IMR-90 (cell line): ENCODE measurements at regions not wholly inside any gene's neighbourhood (a gene's known extent, or its start where the extent isn't known, plus 50 kb on each side); places are given as distances from the start of the nearest gene placed in this dataset.

ENCODE experiments used
- ATAC-seq: fragments of 200-7000 bp; cut with Tn5 transposase; 2 replicates; pipeline ENCODE4 v1.9.1; 2020; ENCODE audit warnings: low read depth, mild to moderate bottlenecking, moderate library complexity
- BruUV-seq: library from RNA; stranded (reverse); fragments of 400-500 nt; replicated peaks from 2 replicates; lab custom pipeline; 2021; lab: Mats Ljungman, UMichigan
- CTCF ChIA-PET: fragments of 300-600 bp; formaldehyde crosslinking; extraction: SDS; loops from one replicate; lab custom pipeline; 2021; ENCODE audit warnings: antibody characterized with exemption; lab: Yijun Ruan, JAX
- POLR2A ChIA-PET: fragments of 300-600 bp; sonication (Branson Sonifier 250); formaldehyde crosslinking; loops from one replicate; lab custom pipeline; 2022; ENCODE audit warnings: antibody characterized with exemption; ENCODE audit not compliant: unreplicated experiment; lab: Charles Lee
- DNase-seq: peaks from one replicate; pipeline ENCODE4 v3.0.0; 2013
- H2AFZ ChIP-seq: replicated peaks from 2 replicates; pipeline ENCODE3; 2013; ENCODE audit warnings: low read length, mild to moderate bottlenecking; ENCODE audit not compliant: poor library complexity
- H2AK5ac ChIP-seq: 2 replicates; pipeline ENCODE4 v1.6.1; 2013; ENCODE audit warnings: low read depth, low read length, inconsistent platforms
- H2AK9ac ChIP-seq: replicated peaks from 2 replicates; pipeline ENCODE3; 2013; ENCODE audit warnings: mild to moderate bottlenecking, low read depth, low read length, moderate library complexity; ENCODE audit not compliant: poor library complexity
- H2BK120ac ChIP-seq: 2 replicates; pipeline ENCODE4 v1.6.1; 2013; ENCODE audit warnings: low read depth, low read length, inconsistent platforms
- H2BK15ac ChIP-seq: 3 replicates; pipeline ENCODE4 v1.6.1; 2013; ENCODE audit warnings: low read depth, low read length, inconsistent platforms
- H2BK20ac ChIP-seq: 2 replicates; pipeline ENCODE4 v1.6.1; 2013; ENCODE audit warnings: low read depth, mild to moderate bottlenecking, inconsistent platforms, low read length, moderate library complexity
- H2BK5ac ChIP-seq: 2 replicates; pipeline ENCODE4 v1.6.1; 2013; ENCODE audit warnings: mild to moderate bottlenecking, low read depth, low read length, inconsistent platforms; ENCODE audit not compliant: poor library complexity, severe bottlenecking
- H3K14ac ChIP-seq: replicated peaks from 2 replicates; pipeline ENCODE4 v1.6.1; 2013; ENCODE audit warnings: low read depth, low read length, inconsistent platforms
- H3K18ac ChIP-seq: 2 replicates; pipeline ENCODE4 v1.6.1; 2013; ENCODE audit warnings: low read depth, low read length, control low read depth
- H3K23ac ChIP-seq: 2 replicates; pipeline ENCODE4 v1.6.1; 2013; ENCODE audit warnings: low read depth, low read length, inconsistent platforms
- H3K27ac ChIP-seq: 2 replicates; pipeline ENCODE4 v1.5.1; 2013; ENCODE audit warnings: mild to moderate bottlenecking, control low read depth, low read length; ENCODE audit not compliant: insufficient read depth
- H3K27me3 ChIP-seq: 2 replicates; pipeline ENCODE4 v1.6.1; 2013; ENCODE audit warnings: low read length; ENCODE audit not compliant: control insufficient read depth, insufficient read depth
- H3K36me3 ChIP-seq: 2 replicates; pipeline ENCODE4 v1.6.1; 2013; ENCODE audit warnings: low read length, mixed read lengths; ENCODE audit not compliant: control insufficient read depth, insufficient read depth
- H3K4ac ChIP-seq: 2 replicates; pipeline ENCODE4 v1.6.1; 2013; ENCODE audit warnings: low read depth, low read length, inconsistent platforms
- H3K4me1 ChIP-seq: 2 replicates; pipeline ENCODE4 v1.6.1; 2013; ENCODE audit warnings: low read length, mixed read lengths; ENCODE audit not compliant: control insufficient read depth, insufficient read depth
- H3K4me2 ChIP-seq: 2 replicates; pipeline ENCODE4 v1.6.1; 2013; ENCODE audit warnings: low read depth, mild to moderate bottlenecking, control low read depth, low read length, moderate library complexity
- H3K4me3 ChIP-seq: 2 replicates; pipeline ENCODE4 v1.5.1; 2013; ENCODE audit warnings: low read depth, mild to moderate bottlenecking, control low read depth, low read length, moderate library complexity; ENCODE audit not compliant: insufficient read depth
- H3K56ac ChIP-seq: 2 replicates; pipeline ENCODE4 v1.6.1; 2013; ENCODE audit warnings: low read length, inconsistent platforms; ENCODE audit not compliant: insufficient read depth; ENCODE audit errors: extremely low read depth
- H3K79me1 ChIP-seq, 2 experiments: 2 replicates each; pipeline ENCODE4 v1.6.1; 2013; ENCODE audit warnings: low read length in 2 of 2, inconsistent platforms in 1 of 2, low read depth in 1 of 2
- H3K9ac ChIP-seq: 2 replicates; pipeline ENCODE4 v1.6.1; 2013; ENCODE audit warnings: low read depth, low read length, control low read depth
- H3K9me1 ChIP-seq: 2 replicates; pipeline ENCODE4 v1.6.1; 2013; ENCODE audit warnings: low read length, inconsistent platforms; ENCODE audit not compliant: insufficient read depth
- H3K9me3 ChIP-seq: 2 replicates; pipeline ENCODE4 v1.6.1; 2013; ENCODE audit warnings: low read length; ENCODE audit not compliant: control insufficient read depth, insufficient read depth
- H4K20me1 ChIP-seq: 2 replicates; pipeline ENCODE4 v1.6.1; 2013; ENCODE audit warnings: low read length, inconsistent platforms; ENCODE audit not compliant: insufficient read depth
- H4K5ac ChIP-seq: 2 replicates; pipeline ENCODE4 v1.6.1; 2013; ENCODE audit warnings: mild to moderate bottlenecking, low read depth, low read length, control low read depth
- H4K8ac ChIP-seq, 2 experiments: 2 replicates each; pipeline ENCODE4 v1.6.1; 2013; ENCODE audit warnings: low read depth in 2 of 2, low read length in 2 of 2, control low read depth in 1 of 2, inconsistent platforms in 1 of 2
- H4K91ac ChIP-seq: 2 replicates; pipeline ENCODE4 v1.6.1; 2013; ENCODE audit warnings: low read depth, low read length, inconsistent platforms; ENCODE audit not compliant: insufficient read depth
- CTCF ChIP-seq: conservative IDR thresholded peaks from 2 replicates; pipeline ENCODE4 v1.5.1; 2012; ENCODE audit warnings: mild to moderate bottlenecking, low read depth, low read length, improper control_type of control experiment
- USF2 ChIP-seq: fragments of 150-350 bp; IDR thresholded peaks from 2 replicates; pipeline ENCODE4 v1.6.1; 2017; ENCODE audit warnings: mild to moderate bottlenecking, antibody characterized with exemption, low read length, low read depth
- WGBS, 2 experiments: methylation state at CpG; one replicate each; pipeline versions ENCODE4 v1.1.5 to v1.1.7; 2013; ENCODE audit warnings: missing lambda C conversion rate in 2 of 2; ENCODE audit not compliant: insufficient read length in 1 of 2; ENCODE audit errors: extremely low coverage in 2 of 2; 5-methylcytosine and 5-hydroxymethylcytosine counted together
- dilution Hi-C: fragments of 300-500 bp; cut with HindIII; formaldehyde crosslinking; loops from one replicate; pipeline ENCODE4 v1.14.3; 2018; ENCODE audit warnings: low sequenced_read_pairs; ENCODE audit not compliant: unreplicated experiment
- in situ Hi-C: fragments of 300-500 bp; cut with MboI; formaldehyde crosslinking; loops from 3 replicates; pipeline ENCODE4 v1.14.3; 2019; ENCODE audit warnings: low sequenced_read_pairs, inconsistent platforms, mixed read lengths
- intact Hi-C: fragments of 100-400 bp; cut with micrococcal nuclease; formaldehyde crosslinking; loops from 2 replicates; pipeline ENCODE4 v1.10.0; 2022

- CTCF ChIA-PET: no interaction called here
- Histone ChIP-seq H3K9me3 (no peaks in the 10 kb centered on the region), H3K79me1 (no peaks in the 10 kb centered on the region), H3K27me3 (no peaks in the 10 kb centered on the region), H3K27ac (no peak overlapping the region), H4K20me1 (no peaks in the 10 kb centered on the region), H3K4me3 (no peak overlapping the region), H2BK120ac (no peak overlapping the region), H3K4me2 (no peak overlapping the region), H4K5ac (no peak overlapping the region), H2AK5ac (no peak overlapping the region), H3K18ac (no peak overlapping the region), H2BK15ac (no peak overlapping the region; the same call in 2 of the 3 replicates), H3K56ac (no peak overlapping the region), H3K4ac (no peak overlapping the region), H3K36me3 (no peaks in the 10 kb centered on the region), H3K4me1 (no peaks in the 10 kb centered on the region), H3K23ac (no peak overlapping the region), H3K14ac (no peak overlapping the region), H2AFZ (no peak overlapping the region), H2AK9ac (no peak overlapping the region), H2BK20ac (no peak overlapping the region; the same call in 1 of the 2 replicates), H3K9ac (no peak overlapping the region), H4K91ac (no peak overlapping the region), H3K9me1 (no peaks in the 10 kb centered on the region), H4K8ac (no peak overlapping the region), H2BK5ac (no peak overlapping the region)
- no TSS peak for BruUV-seq
- TF ChIP-seq CTCF (0 out of 2 replicates have a peak, but pooled peaks have one; percentile 15), USF2 (no peak)
- in situ Hi-C loops: no loop called here
- no peak for ATAC-seq
- POLR2A ChIA-PET: no interaction called here
- WGBS, 2 experiments: 100% methylated on average over 1 of the region's 2 CpGs; no CpG with 5 or more reads in 1 of the 2 experiments
- intact Hi-C loops: no loop called here
- dilution Hi-C loops: no loop called here
- peak; percentile 23 for DNase-seq
Observed at GRCh38 chr1:188463919-188464318, 1635.2 kb downstream of the PLA2G4A start.
